ENCODE measurements at regions not wholly inside any gene's neighbourhood (a gene's known extent, or its start where the extent isn't known, plus 50 kb on each side); places are given as distances from the start of the nearest gene placed in this dataset.
A peak's percentile ranks its signal among the peaks of the same experiment; 100 is the strongest.

DNA sequence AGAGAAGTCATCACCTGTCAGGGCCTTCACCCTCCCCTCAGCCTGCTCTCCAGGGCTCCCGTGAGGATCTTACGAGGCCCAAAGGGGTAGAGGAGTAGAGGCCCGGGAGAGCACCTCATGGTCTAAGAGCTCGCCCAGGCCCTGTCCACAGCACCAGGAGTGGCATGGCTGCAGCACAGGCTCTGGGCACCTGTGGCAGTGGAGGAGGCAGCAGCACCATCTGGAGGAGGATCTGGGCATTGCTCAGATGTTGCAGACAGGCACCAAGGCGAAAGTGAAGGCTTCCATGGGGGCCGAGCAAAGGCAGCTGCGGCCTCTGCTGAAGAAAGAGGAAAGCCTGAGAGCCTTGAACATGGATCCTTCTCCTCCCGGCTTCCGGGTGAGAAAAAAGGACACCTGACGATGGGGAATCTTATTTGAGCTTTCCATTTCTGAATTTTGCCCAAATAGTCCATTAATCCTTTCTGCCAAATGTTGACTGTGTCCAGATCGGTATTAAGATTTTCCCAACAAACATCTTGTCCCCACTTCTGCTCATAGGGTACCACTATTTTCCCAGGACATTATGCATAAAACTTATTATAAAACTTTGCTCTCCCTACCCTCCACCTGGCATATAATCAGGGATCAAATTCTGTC is 604.7 kb downstream of the PTPRC start:
- Mint-ChIP-seq H3K27me3 (ENCODE audit: insufficient read depth) (no peaks in the 10 kb centered on the region), H3K9me3 (no peaks in the 10 kb centered on the region), H3K27ac (no peak overlapping the region), H3K4me3 (no peak overlapping the region), H3K36me3 (ENCODE audit: low read depth) (no peaks in the 10 kb centered on the region), H3K4me1 (peaks cover 7% of the 10 kb centered on the region)
- DNase-seq: peak; percentile 95
- Histone ChIP-seq H3K27ac (ENCODE audit: low read depth, low read length) (no peak overlapping the region), H3K36me3 (ENCODE audit: control insufficient read depth, insufficient read depth, low read length) (no peaks in the 10 kb centered on the region), H3K27me3 (ENCODE audit: control insufficient read depth, insufficient read depth, low read length, poor library complexity, severe bottlenecking) (no peaks in the 10 kb centered on the region), H3K4me1 (ENCODE audit: control insufficient read depth, insufficient read depth, low read length) (no peaks in the 10 kb centered on the region), H3K9me3 (ENCODE audit: control insufficient read depth, low read length) (no peaks in the 10 kb centered on the region), H3K9ac (ENCODE audit: extremely low read depth, low read length, poor library complexity, severe bottlenecking) (no peak overlapping the region), H3K4me3 (ENCODE audit: low read length) (no peak overlapping the region)
- TF ChIP-seq, protein P1, sequence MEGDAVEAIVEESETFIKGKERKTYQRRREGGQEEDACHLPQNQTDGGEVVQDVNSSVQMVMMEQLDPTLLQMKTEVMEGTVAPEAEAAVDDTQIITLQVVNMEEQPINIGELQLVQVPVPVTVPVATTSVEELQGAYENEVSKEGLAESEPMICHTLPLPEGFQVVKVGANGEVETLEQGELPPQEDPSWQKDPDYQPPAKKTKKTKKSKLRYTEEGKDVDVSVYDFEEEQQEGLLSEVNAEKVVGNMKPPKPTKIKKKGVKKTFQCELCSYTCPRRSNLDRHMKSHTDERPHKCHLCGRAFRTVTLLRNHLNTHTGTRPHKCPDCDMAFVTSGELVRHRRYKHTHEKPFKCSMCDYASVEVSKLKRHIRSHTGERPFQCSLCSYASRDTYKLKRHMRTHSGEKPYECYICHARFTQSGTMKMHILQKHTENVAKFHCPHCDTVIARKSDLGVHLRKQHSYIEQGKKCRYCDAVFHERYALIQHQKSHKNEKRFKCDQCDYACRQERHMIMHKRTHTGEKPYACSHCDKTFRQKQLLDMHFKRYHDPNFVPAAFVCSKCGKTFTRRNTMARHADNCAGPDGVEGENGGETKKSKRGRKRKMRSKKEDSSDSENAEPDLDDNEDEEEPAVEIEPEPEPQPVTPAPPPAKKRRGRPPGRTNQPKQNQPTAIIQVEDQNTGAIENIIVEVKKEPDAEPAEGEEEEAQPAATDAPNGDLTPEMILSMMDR (conservative IDR thresholded peaks at IDR 0.05): peak; percentile 89
- 84 to 86% methylated on average over 9 to 11 of the region's 11 CpGs for WGBS, 2 experiments (ENCODE audit: insufficient coverage in 1 of 2, insufficient read length in 1 of 2)

DNA sequence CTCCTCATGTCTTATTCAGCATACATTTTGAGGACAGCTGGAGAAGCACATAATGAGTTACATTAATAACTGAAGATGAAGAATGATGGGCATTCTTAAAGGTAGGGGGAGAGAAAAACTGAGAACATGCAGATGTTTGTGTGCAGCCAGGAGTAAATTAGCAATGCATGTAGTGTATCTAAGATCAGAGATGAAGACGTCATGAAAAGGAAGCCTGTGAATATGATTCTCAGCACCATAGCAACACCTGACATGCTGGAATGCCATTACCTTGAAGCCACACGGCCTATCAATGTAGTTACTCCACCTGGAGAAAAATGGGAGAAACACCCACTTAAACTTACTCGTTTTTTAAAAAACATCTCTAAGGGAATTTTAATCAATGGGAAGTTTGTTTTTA is 607.1 kb downstream of the PTPRC start:
- Mint-ChIP-seq H3K27ac (no peak overlapping the region), H3K4me3 (no peak overlapping the region), H3K27me3 (ENCODE audit: insufficient read depth) (no peaks in the 10 kb centered on the region), H3K9me3 (no peaks in the 10 kb centered on the region), H3K36me3 (ENCODE audit: low read depth) (no peaks in the 10 kb centered on the region), H3K4me1 (peaks cover 7% of the 10 kb centered on the region)
- H3K27me3 ChIP-seq (ENCODE audit: control insufficient read depth, insufficient read depth, low read length, poor library complexity, severe bottlenecking): no peaks in the 10 kb centered on the region
- no peak overlapping the region for H3K9ac ChIP-seq (ENCODE audit: extremely low read depth, low read length, poor library complexity, severe bottlenecking)
- 43 to 85% methylated on average over 1 to 3 of the region's 3 CpGs for WGBS, 2 experiments (ENCODE audit: insufficient coverage in 1 of 2, insufficient read length in 1 of 2)
- no peak for DNase-seq
- H3K9me3 ChIP-seq (ENCODE audit: control insufficient read depth, low read length): no peaks in the 10 kb centered on the region
- no peaks in the 10 kb centered on the region for H3K36me3 ChIP-seq (ENCODE audit: control insufficient read depth, insufficient read depth, low read length)
- no peaks in the 10 kb centered on the region for H3K4me1 ChIP-seq (ENCODE audit: control insufficient read depth, insufficient read depth, low read length)
- H3K4me3 ChIP-seq (ENCODE audit: low read length): no peak overlapping the region
- H3K27ac ChIP-seq (ENCODE audit: low read depth, low read length): no peak overlapping the region
- TF ChIP-seq, protein P1 (conservative IDR thresholded peaks at IDR 0.05): no peak

DNA sequence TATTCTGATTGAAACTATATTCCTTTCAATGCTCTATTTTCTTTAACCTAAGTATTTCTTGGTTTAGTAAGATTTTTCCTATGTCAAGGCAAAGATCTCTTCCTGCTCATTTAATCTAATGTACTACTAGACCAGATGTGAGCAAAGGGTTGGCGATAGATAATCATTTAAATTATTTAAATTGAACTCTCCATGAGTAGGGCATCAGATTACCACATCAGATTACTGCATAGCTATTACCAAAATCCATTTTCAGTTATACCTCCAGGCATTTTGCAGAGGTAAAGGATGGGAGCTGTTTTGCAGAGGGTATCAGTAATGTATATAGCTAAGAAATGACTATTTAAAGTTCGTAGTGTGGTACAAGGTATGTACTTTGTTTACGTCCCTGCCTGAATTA is 607.9 kb downstream of the PTPRC start:
- H3K4me1 Mint-ChIP-seq: peaks cover 7% of the 10 kb centered on the region
- 100% methylated on average over 1 of the region's 3 CpGs; no CpG with 5 or more reads in 1 of the 2 experiments for WGBS, 2 experiments (ENCODE audit: insufficient coverage in 1 of 2, insufficient read length in 1 of 2)
- no peaks in the 10 kb centered on the region for H3K36me3 ChIP-seq (ENCODE audit: control insufficient read depth, insufficient read depth, low read length)
- H3K9ac ChIP-seq (ENCODE audit: extremely low read depth, low read length, poor library complexity, severe bottlenecking): no peak overlapping the region
- H3K27me3 ChIP-seq (ENCODE audit: control insufficient read depth, insufficient read depth, low read length, poor library complexity, severe bottlenecking): no peaks in the 10 kb centered on the region
- no peaks in the 10 kb centered on the region for H3K4me1 ChIP-seq (ENCODE audit: control insufficient read depth, insufficient read depth, low read length)
- no peak overlapping the region for H3K27ac ChIP-seq (ENCODE audit: low read depth, low read length)
- no peak for DNase-seq
- no peak overlapping the region for H3K4me3 ChIP-seq (ENCODE audit: low read length)
- no peaks in the 10 kb centered on the region for H3K36me3 Mint-ChIP-seq (ENCODE audit: low read depth)
- no peaks in the 10 kb centered on the region for H3K27me3 Mint-ChIP-seq (ENCODE audit: insufficient read depth)
- no peaks in the 10 kb centered on the region for H3K9me3 ChIP-seq (ENCODE audit: control insufficient read depth, low read length)
- TF ChIP-seq, protein P1 (conservative IDR thresholded peaks at IDR 0.05): no peak
- no peaks in the 10 kb centered on the region for H3K9me3 Mint-ChIP-seq
- H3K4me3 Mint-ChIP-seq: no peak overlapping the region
- no peak overlapping the region for H3K27ac Mint-ChIP-seq

All from endodermal cell (in vitro differentiated cells).